Gastroesophageal sphincter (tissue), 4 donors: ENCODE measurements at regions not wholly inside any gene's neighbourhood (a gene's known extent, or its start where the extent isn't known, plus 50 kb on each side); places are given as distances from the start of the nearest gene placed in this dataset.

Source experiments
- ATAC-seq: fragments of 150-250 bp; one replicate; pipeline ENCODE4 v1.9.1; 2016; ENCODE audit warnings: mild to moderate bottlenecking, moderate library complexity
- H3K27ac ChIP-seq, 4 donors: fragments of 200-600 bp; sonication (generic) in 3 of 4; 1 replicate in 3 of 4; 2 replicates in 1 of 4; pipeline ENCODE4 v1.5.1; 2016 to 2019
- H3K27me3 ChIP-seq: fragments of 200-600 bp; sonication (generic); one replicate; pipeline ENCODE4 v1.5.1; 2019
- H3K36me3 ChIP-seq, 2 donors: fragments of 200-600 bp; sonication (generic); one replicate each; pipeline ENCODE4 v1.5.1; 2019; ENCODE audit warnings: control low read depth in 1 of 2
- H3K4me1 ChIP-seq, 3 donors: fragments of 200-600 bp; sonication (generic); 1 replicate in 2 of 3; 2 replicates in 1 of 3; pipeline ENCODE4 v1.5.1; 2016 to 2019; ENCODE audit warnings: control low read depth in 2 of 3
- H3K4me3 ChIP-seq, 2 donors: fragments of 200-600 bp; sonication (generic); one replicate each; pipeline ENCODE4 v1.5.1; 2019; ENCODE audit warnings: mild to moderate bottlenecking in 1 of 2, moderate library complexity in 1 of 2
- H3K9me3 ChIP-seq, 3 donors: fragments of 200-600 bp; sonication (generic); one replicate each; pipeline ENCODE4 v1.5.1; 2017 to 2019; ENCODE audit warnings: control low read depth in 2 of 3
- EP300 ChIP-seq: sonication (generic); formaldehyde crosslinking; IDR thresholded peaks from one replicate; pipeline ENCODE4 v1.6.1; 2017; ENCODE audit warnings: antibody characterized with exemption, mild to moderate bottlenecking
- POLR2A ChIP-seq, 2 donors: fragments of 450-650 bp; IDR thresholded peaks; one replicate each; pipeline ENCODE4 v1.6.1; 2017; ENCODE audit warnings: antibody characterized with exemption in 2 of 2, mild to moderate bottlenecking in 2 of 2, moderate library complexity in 1 of 2
- POLR2AphosphoS5 ChIP-seq: sonication (generic); formaldehyde crosslinking; IDR thresholded peaks from one replicate; pipeline ENCODE4 v1.6.1; 2017; ENCODE audit warnings: antibody characterized with exemption
- WGBS, 2 donors: methylation state at CpG; one replicate each; pipeline ENCODE4 v1.1.5; 2018; ENCODE audit warnings: low coverage in 1 of 2; 5-methylcytosine and 5-hydroxymethylcytosine counted together
- TF ChIP-seq, protein P1 (sequence below), 4 experiments: fragments of 200-600 bp in 2 of 4; fragments of 450-650 bp in 2 of 4; sonication (generic) in 1 of 4; IDR thresholded peaks; one replicate each; pipeline ENCODE4 v1.5.1; 2017 to 2019; ENCODE audit warnings: antibody characterized with exemption in 4 of 4, mild to moderate bottlenecking in 2 of 4, moderate library complexity in 2 of 4

GRCh38 chr9:1440256-1440655 lies 390.1 kb downstream of the DMRT2 start:
- no peak overlapping the region for H3K4me3 ChIP-seq
- WGBS, 2 donors = 62 to 100% methylated on average over 1 to 2 of the region's 3 CpGs
- no peak for TF ChIP-seq POLR2AphosphoS5
- TF ChIP-seq EP300 = no peak
- TF ChIP-seq POLR2A (IDR thresholded peaks at IDR 0.05) = no peak
- no peaks in the 10 kb centered on the region for H3K4me1 ChIP-seq
- no peaks in the 10 kb centered on the region for H3K36me3 ChIP-seq
- no peaks in the 10 kb centered on the region for H3K27me3 ChIP-seq
- ATAC-seq = no peak
- no peak overlapping the region for H3K27ac ChIP-seq
- H3K9me3 ChIP-seq = no peaks in the 10 kb centered on the region

DNA sequence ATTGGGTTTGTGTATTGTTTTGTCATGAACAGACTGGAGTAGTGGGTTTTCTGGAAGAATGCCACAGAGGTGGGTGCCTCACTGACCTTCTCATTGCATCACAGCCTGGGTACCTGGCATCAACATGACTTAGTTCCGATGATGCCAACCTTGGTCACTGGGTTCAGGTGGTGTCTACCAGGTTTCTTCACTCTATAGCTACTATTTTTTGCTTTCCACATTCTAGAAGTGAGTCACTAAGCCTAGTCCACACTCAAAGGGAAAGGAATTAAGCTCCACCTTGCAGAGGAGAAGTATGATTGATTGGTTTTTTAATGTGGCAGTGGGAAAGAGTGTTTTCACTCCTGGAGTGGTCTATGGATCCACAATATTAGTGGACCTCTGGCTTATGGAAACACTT lies 391.9 kb downstream of the DMRT2 start:
- no peaks in the 10 kb centered on the region for H3K4me1 ChIP-seq
- no peak for TF ChIP-seq POLR2A (IDR thresholded peaks at IDR 0.05)
- TF ChIP-seq, protein P1, sequence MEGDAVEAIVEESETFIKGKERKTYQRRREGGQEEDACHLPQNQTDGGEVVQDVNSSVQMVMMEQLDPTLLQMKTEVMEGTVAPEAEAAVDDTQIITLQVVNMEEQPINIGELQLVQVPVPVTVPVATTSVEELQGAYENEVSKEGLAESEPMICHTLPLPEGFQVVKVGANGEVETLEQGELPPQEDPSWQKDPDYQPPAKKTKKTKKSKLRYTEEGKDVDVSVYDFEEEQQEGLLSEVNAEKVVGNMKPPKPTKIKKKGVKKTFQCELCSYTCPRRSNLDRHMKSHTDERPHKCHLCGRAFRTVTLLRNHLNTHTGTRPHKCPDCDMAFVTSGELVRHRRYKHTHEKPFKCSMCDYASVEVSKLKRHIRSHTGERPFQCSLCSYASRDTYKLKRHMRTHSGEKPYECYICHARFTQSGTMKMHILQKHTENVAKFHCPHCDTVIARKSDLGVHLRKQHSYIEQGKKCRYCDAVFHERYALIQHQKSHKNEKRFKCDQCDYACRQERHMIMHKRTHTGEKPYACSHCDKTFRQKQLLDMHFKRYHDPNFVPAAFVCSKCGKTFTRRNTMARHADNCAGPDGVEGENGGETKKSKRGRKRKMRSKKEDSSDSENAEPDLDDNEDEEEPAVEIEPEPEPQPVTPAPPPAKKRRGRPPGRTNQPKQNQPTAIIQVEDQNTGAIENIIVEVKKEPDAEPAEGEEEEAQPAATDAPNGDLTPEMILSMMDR (IDR thresholded peaks at IDR 0.05) = no peak
- TF ChIP-seq EP300 = no peak
- no peak for TF ChIP-seq POLR2AphosphoS5
- no peak overlapping the region for H3K4me3 ChIP-seq
- no peaks in the 10 kb centered on the region for H3K9me3 ChIP-seq
- H3K36me3 ChIP-seq = no peaks in the 10 kb centered on the region
- 100% methylated on average over 1 of the region's 1 CpG; no CpG with 5 or more reads in 1 of the 2 donors for WGBS, 2 donors
- H3K27me3 ChIP-seq = no peaks in the 10 kb centered on the region
- H3K27ac ChIP-seq = no peak overlapping the region
- ATAC-seq = no peak

- no peak for ATAC-seq
- H3K27ac ChIP-seq = no peak overlapping the region
- no peaks in the 10 kb centered on the region for H3K36me3 ChIP-seq
- WGBS, 2 donors = 60 to 89% methylated on average over 1 of the region's 1 CpG
- no peaks in the 10 kb centered on the region for H3K4me1 ChIP-seq
- no peaks in the 10 kb centered on the region for H3K9me3 ChIP-seq
- H3K27me3 ChIP-seq = no peaks in the 10 kb centered on the region
- H3K4me3 ChIP-seq = no peak overlapping the region
- TF ChIP-seq POLR2AphosphoS5 (no peak), POLR2A (IDR thresholded peaks at IDR 0.05) (no peak), EP300 (no peak)
- TF ChIP-seq, protein P1 (IDR thresholded peaks at IDR 0.05) = no peak
These were observed 393.3 kb downstream of the DMRT2 start for GRCh38 chr9:1443450-1443849.

GRCh38 chr9:1446671-1447070 lies 396.5 kb downstream of the DMRT2 start:
- ATAC-seq = no peak
- H3K27ac ChIP-seq = no peak overlapping the region
- H3K9me3 ChIP-seq = no peaks in the 10 kb centered on the region
- TF ChIP-seq EP300 (no peak), POLR2AphosphoS5 (no peak), POLR2A (IDR thresholded peaks at IDR 0.05) (no peak)
- TF ChIP-seq, protein P1 (IDR thresholded peaks at IDR 0.05) = no peak
- no peaks in the 10 kb centered on the region for H3K4me1 ChIP-seq
- no peaks in the 10 kb centered on the region for H3K36me3 ChIP-seq
- WGBS, 2 donors = 35 to 48% methylated on average over 2 of the region's 2 CpGs
- no peak overlapping the region for H3K4me3 ChIP-seq
- no peaks in the 10 kb centered on the region for H3K27me3 ChIP-seq

DNA sequence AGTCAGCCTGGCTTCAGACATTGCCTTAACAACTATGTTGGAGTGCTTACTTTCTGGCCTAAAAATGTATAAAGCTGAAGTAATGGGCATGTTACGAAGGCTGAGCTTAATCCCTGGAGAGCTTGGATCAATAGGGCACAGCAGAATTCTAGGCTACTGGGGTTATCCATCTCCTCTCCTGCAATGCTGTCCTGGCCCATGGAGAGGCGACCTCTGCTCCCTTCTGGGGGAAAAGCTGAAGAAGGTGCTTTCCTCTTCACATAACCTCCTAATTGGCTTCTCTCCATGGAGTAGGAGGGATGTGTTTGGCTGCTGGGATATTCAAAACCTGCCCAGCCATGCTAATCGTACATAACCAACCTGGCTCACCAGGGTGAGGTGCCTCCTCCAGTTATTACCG lies 403.5 kb downstream of the DMRT2 start:
- H3K4me1 ChIP-seq = no peaks in the 10 kb centered on the region
- no peaks in the 10 kb centered on the region for H3K27me3 ChIP-seq
- H3K36me3 ChIP-seq = no peaks in the 10 kb centered on the region
- no peak overlapping the region for H3K27ac ChIP-seq
- no peak for TF ChIP-seq EP300
- no peak for TF ChIP-seq POLR2A (IDR thresholded peaks at IDR 0.05)
- TF ChIP-seq, protein P1 (IDR thresholded peaks at IDR 0.05) = no peak
- no peak for TF ChIP-seq POLR2AphosphoS5
- H3K4me3 ChIP-seq = no peak overlapping the region
- no peak for ATAC-seq
- no peaks in the 10 kb centered on the region for H3K9me3 ChIP-seq
- 64 to 76% methylated on average over 3 to 4 of the region's 4 CpGs for WGBS, 2 donors
